ENCODE measurements at regions not wholly inside any gene's neighbourhood (a gene's known extent, or its start where the extent isn't known, plus 50 kb on each side); places are given as distances from the start of the nearest gene placed in this dataset.

DNA sequence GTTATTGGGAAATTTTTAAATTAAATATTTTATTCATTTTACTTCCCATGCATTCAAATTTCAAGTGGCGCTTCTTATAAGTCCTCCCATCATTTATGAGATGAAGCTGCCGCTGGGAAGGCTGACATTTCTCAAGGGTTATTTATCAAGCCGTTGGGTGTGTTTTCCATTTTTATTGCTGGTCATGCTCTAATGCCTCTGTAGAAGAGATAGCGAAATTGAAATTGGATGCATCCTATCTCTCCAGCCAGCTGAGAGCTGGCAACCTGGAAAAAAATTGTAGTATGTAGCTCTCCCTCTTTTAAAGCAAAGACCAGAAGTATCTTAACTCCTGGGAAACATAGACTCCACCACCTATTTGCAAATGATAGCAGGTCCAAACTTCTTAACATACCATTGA is 135.9 kb downstream of the C6orf118 start:
- Histone ChIP-seq H3K36me3 (replicated peaks; ENCODE audit: low read depth, low read length) (no peaks in the 10 kb centered on the region), H3K9me3 (ENCODE audit: insufficient read depth, low read length) (no peaks in the 10 kb centered on the region), H3K27me3 (ENCODE audit: low read depth, low read length) (no peaks in the 10 kb centered on the region), H3K4me3 (ENCODE audit: low read length) (no peak overlapping the region), H3K27ac (ENCODE audit: low read length) (no peak overlapping the region), H3K79me2 (ENCODE audit: low read length) (no peaks in the 10 kb centered on the region), H2AFZ (ENCODE audit: low read depth, low read length) (no peak overlapping the region), H3K4me2 (ENCODE audit: low read length) (no peak overlapping the region), H4K20me1 (ENCODE audit: insufficient read depth, low read length) (no peaks in the 10 kb centered on the region), H3K9ac (ENCODE audit: low read length) (no peak overlapping the region), H3K4me1 (ENCODE audit: low read length) (no peaks in the 10 kb centered on the region)
- no peak for TF ChIP-seq EZH2phosphoT487 (IDR thresholded peaks at IDR 0.05; ENCODE audit: low read depth)
- TF ChIP-seq, protein P1, sequence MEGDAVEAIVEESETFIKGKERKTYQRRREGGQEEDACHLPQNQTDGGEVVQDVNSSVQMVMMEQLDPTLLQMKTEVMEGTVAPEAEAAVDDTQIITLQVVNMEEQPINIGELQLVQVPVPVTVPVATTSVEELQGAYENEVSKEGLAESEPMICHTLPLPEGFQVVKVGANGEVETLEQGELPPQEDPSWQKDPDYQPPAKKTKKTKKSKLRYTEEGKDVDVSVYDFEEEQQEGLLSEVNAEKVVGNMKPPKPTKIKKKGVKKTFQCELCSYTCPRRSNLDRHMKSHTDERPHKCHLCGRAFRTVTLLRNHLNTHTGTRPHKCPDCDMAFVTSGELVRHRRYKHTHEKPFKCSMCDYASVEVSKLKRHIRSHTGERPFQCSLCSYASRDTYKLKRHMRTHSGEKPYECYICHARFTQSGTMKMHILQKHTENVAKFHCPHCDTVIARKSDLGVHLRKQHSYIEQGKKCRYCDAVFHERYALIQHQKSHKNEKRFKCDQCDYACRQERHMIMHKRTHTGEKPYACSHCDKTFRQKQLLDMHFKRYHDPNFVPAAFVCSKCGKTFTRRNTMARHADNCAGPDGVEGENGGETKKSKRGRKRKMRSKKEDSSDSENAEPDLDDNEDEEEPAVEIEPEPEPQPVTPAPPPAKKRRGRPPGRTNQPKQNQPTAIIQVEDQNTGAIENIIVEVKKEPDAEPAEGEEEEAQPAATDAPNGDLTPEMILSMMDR (IDR thresholded peaks at IDR 0.05; ENCODE audit: low read depth, low read length) = no peak

DNA sequence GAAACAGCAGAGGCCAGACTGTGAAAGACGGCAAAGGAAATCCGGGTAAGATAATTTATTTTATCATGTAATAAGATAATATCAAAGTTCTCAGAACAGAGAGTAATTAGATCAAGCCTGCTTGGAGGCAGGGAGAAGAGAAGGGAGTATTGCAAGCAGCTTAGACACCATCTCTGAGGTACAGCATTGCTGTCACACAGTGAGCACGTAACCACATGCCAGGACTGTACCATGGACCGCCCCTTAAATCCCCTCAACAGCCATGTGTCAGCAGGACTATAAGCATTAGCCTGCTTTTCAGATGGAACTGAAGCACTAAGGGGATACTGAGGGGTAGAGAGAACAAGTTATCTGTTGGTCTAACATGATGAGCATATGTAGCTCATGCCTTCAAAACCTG is 141.5 kb downstream of the C6orf118 start:
- Histone ChIP-seq H3K4me3 (ENCODE audit: low read length) (no peak overlapping the region), H3K27ac (ENCODE audit: low read length) (no peak overlapping the region), H2AFZ (ENCODE audit: low read depth, low read length) (no peak overlapping the region), H3K27me3 (ENCODE audit: low read depth, low read length) (no peaks in the 10 kb centered on the region), H3K79me2 (ENCODE audit: low read length) (no peaks in the 10 kb centered on the region), H3K36me3 (replicated peaks; ENCODE audit: low read depth, low read length) (no peaks in the 10 kb centered on the region), H3K4me1 (ENCODE audit: low read length) (no peaks in the 10 kb centered on the region), H3K4me2 (ENCODE audit: low read length) (no peak overlapping the region), H3K9ac (ENCODE audit: low read length) (no peak overlapping the region), H4K20me1 (ENCODE audit: insufficient read depth, low read length) (no peaks in the 10 kb centered on the region), H3K9me3 (ENCODE audit: insufficient read depth, low read length) (no peaks in the 10 kb centered on the region)
- TF ChIP-seq, protein P1 (IDR thresholded peaks at IDR 0.05; ENCODE audit: low read depth, low read length) = no peak
- no peak for TF ChIP-seq EZH2phosphoT487 (IDR thresholded peaks at IDR 0.05; ENCODE audit: low read depth)

DNA sequence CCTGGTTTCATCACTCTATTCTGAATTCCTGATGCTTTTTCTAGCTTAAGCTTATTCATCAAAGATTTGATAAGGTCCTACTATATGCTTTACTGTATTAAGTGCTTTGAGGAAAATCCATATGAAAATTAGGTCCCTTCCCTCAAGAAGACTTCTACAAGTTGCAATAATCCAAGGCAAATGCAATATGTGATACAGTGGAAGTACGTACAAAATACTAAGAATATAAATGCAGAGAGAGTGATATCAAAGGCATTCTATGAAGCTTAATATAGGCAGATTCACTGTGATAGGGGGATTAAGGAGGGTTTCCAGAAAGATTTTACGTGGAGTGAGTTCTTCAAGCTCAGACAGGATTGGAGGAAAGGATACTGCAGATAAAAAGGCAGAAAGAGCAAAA is 142.1 kb downstream of the C6orf118 start:
- Histone ChIP-seq H3K4me3 (ENCODE audit: low read length) (no peak overlapping the region), H3K36me3 (replicated peaks; ENCODE audit: low read depth, low read length) (no peaks in the 10 kb centered on the region), H3K79me2 (ENCODE audit: low read length) (no peaks in the 10 kb centered on the region), H3K9ac (ENCODE audit: low read length) (no peak overlapping the region), H3K27ac (ENCODE audit: low read length) (no peak overlapping the region), H4K20me1 (ENCODE audit: insufficient read depth, low read length) (no peaks in the 10 kb centered on the region), H2AFZ (ENCODE audit: low read depth, low read length) (no peak overlapping the region), H3K4me2 (ENCODE audit: low read length) (no peak overlapping the region), H3K9me3 (ENCODE audit: insufficient read depth, low read length) (no peaks in the 10 kb centered on the region), H3K4me1 (ENCODE audit: low read length) (no peaks in the 10 kb centered on the region), H3K27me3 (ENCODE audit: low read depth, low read length) (no peaks in the 10 kb centered on the region)
- TF ChIP-seq, protein P1 (IDR thresholded peaks at IDR 0.05; ENCODE audit: low read depth, low read length) = no peak
- no peak for TF ChIP-seq EZH2phosphoT487 (IDR thresholded peaks at IDR 0.05; ENCODE audit: low read depth)

DNA sequence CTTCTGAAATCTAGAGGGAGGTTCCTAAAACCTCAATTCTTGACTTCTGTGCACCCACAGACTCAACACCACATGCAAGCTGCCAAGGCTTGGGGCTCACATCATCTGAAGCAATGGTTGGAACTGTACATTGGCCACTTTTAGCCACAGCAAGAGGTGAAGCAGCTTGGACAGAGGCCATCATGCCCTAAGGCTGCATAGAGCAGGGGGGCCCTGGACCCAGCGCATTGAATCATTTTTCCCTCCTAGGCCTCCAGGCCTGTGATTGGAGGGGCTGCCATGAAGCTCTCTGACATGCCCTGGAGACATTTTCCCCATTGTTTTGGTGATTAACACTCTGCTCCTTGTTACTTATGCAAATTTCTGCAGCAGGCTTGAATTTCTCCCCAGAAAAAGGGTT is 145.9 kb downstream of the C6orf118 start:
- no peaks in the 10 kb centered on the region for H3K9me3 ChIP-seq (ENCODE audit: insufficient read depth, low read length)
- no peak overlapping the region for H3K27ac ChIP-seq (ENCODE audit: low read length)
- no peaks in the 10 kb centered on the region for H3K36me3 ChIP-seq (replicated peaks; ENCODE audit: low read depth, low read length)
- H2AFZ ChIP-seq (ENCODE audit: low read depth, low read length) = no peak overlapping the region
- no peak for TF ChIP-seq EZH2phosphoT487 (IDR thresholded peaks at IDR 0.05; ENCODE audit: low read depth)
- TF ChIP-seq, protein P1 (IDR thresholded peaks at IDR 0.05; ENCODE audit: low read depth, low read length) = no peak
- no peaks in the 10 kb centered on the region for H4K20me1 ChIP-seq (ENCODE audit: insufficient read depth, low read length)
- no peak overlapping the region for H3K4me3 ChIP-seq (ENCODE audit: low read length)
- no peaks in the 10 kb centered on the region for H3K4me1 ChIP-seq (ENCODE audit: low read length)
- no peak overlapping the region for H3K9ac ChIP-seq (ENCODE audit: low read length)
- H3K79me2 ChIP-seq (ENCODE audit: low read length) = no peaks in the 10 kb centered on the region
- no peak overlapping the region for H3K4me2 ChIP-seq (ENCODE audit: low read length)
- no peaks in the 10 kb centered on the region for H3K27me3 ChIP-seq (ENCODE audit: low read depth, low read length)
